Mucosa of gallbladder (tissue), 1 donor: ENCODE measurements at regions not wholly inside any gene's neighbourhood (a gene's known extent, or its start where the extent isn't known, plus 50 kb on each side); places are given as distances from the start of the nearest gene placed in this dataset.
"Not testable (repeated sequence)": the region's sequence is repeated elsewhere in the genome, so short reads cannot be mapped to it uniquely, and the experiment has no call there.

Experiments used
- DNase-seq: peaks from one replicate; pipeline ENCODE4 v3.0.0-alpha.2; 2020; ENCODE audit warnings: low spot score
- donor health status: DM: no; HTN: no; CAD: no.

DNA sequence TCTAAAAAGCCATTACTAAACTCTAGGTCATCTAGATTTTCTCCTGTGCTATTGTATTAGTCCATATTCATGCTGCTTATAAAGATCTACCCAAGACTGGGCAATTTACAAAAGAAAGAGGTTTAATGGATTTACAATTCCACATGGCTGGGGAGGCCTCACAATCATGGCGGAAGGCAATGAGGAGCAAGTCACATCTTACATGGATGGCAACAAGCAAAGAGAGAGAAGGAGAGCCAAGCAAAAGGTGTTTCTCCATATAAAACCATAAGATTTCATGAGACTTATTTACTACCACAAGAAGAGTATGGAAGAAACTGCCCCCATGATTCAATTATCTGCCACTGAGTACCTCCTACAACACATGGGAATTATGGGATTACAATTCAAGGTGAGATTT is 69.6 kb upstream of the CCDC6 start:
- DNase-seq = not testable (repeated sequence)

DNA sequence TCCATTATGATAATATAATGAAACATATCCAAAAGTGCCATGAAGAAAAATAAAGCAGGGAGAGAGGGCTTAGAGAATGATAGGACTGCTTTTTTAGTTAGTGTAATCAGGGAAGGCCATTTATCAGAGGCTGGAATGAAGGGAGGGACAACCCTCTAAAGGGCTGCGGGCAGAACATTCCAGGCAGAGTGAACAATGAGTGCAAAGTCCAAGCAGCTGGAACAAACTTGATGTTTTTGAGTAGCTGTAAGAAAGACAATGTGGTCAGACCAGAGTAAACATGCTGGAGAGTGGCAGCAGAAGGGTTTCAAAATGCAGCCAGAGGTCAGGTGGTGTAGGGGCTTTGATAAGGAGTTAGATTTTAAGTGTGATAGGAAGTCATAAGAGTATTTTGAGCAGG is 65.6 kb upstream of the CCDC6 start:
- peak; percentile 81 for DNase-seq

DNA sequence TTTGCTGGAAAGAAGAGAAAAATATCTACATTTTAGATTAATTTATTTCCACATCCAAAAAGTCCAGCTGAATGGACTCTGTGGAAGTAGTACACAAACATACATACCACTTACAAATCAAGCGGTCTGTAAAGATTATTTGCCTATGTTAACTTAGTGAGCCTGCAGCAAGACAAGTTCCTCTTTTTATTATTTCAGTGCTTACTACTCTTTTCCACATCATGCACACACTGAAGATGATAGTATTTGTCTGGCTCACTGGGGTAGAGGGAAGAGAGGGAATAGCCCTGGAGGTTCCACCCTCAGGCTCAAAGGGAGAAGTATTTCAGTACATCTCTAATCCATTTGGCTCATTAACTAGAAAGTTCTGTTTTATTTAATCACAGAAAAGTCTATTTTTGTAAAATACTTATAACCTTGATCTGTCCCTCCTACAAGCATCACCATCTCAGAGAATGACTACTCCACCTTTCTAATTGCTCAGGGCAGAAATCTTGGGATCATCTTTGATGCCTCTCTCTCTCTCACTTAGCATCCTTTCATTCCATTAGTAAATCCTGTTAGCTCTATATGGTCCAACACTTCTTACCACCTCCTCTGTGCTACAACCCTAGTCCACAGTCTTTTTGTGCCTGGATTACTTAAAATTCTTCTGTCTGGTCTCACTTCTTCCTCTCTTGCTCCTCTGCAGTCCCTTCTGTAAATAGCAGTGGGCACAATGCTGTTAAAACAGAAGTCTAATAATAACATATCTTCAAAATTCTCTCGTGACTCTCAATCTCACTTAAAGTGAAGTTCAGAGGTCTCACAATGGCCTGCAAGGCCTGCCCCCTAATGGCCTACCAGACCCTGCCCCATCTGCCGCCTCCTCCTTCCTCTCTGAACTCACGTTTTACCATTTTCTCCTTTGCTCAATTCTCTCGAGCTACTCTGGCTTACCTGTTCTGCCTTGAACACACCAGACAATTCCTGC is 64.3 kb upstream of the CCDC6 start:
- no peak for DNase-seq

DNA sequence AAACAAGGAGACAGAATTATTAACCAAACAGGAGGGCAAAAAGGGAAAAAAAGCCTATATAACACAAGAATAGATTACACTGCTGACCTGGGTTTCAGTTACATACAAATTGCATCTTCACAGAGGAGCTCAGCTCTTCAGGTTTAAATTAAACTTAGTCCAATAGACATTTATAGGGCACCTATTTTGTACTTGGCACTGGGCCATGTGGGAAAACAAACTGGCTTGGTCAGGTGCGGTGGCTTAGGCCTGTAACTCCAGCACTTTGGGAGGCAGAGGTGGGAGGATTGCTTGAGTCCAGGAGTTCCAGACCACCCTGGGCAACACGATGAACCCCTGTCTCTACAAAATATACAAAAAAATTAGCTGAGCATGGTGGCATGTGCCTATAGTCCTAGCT is 62.3 kb upstream of the CCDC6 start:
- DNase-seq = no peak

DNA sequence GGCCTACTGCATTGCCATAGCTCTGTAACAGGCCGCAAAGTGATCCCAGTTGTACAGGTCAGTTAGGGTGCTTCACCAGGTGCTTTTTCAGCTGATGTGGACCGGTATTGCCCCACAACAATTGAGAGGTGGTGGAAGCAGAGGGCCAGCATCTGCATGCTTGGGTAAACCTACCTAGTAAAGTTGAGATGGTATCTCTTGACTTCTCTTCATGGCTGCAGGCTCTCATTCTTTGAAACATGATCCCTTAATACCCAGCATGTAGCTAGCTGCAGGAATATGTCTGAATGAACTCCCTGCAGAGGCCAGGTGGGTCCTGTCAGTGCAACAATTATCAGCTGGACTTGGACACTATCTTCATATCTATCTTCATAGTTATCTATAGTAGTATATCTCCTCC is 60.7 kb upstream of the CCDC6 start:
- no peak for DNase-seq

DNA sequence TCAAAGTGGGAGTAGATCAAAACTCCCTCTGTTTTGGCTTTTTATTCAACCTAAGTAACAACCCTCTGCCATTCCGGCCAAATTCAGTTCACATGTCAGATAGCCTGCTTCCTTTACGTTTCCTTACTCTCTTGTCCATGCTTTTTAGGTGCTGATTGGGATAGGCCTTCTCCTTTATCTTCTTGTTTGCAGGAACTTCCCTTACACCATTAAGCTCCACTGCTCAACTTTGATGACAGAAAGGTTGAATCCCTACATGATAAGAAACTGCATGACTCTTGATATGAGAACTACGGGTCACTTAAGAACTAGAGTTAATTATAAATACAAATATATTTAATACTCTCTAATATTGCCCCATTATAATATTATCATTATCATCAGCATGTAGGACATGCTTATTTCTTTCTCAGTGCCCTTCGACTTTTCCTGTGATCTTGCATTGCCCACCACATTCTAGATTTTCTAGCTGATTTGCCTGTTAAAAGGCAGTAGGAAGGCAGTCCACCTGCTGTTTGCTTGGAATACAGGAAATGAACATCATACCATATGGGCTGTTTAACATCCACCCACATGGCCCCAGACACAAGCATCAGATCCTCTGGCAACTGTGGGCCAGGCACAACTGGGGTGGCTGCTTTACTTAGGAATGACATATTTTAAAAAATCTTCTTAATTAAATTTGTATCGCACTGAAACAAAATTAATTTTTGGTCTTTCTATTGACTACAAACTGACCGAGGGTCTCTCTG is 59.7 kb upstream of the CCDC6 start:
- no peak for DNase-seq

DNA sequence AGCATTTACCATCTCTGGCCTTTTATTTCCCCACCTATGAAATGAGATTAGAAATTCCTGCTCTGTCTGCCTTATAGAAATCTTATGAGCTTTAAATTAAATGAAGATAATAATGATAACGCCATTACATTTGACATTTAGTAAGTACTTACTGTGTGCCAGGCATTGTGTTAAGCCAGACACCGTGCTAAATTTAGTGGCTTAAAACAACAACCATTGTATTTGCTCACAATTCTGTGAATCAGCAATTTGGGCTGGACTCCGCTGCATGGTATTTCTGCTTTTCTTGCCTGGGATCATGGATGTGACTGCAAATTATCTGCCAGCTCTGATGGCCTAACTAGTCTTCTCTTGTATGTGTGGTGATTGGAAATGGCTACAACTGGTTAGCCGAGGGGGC is 56.4 kb upstream of the CCDC6 start:
- no peak for DNase-seq

DNA sequence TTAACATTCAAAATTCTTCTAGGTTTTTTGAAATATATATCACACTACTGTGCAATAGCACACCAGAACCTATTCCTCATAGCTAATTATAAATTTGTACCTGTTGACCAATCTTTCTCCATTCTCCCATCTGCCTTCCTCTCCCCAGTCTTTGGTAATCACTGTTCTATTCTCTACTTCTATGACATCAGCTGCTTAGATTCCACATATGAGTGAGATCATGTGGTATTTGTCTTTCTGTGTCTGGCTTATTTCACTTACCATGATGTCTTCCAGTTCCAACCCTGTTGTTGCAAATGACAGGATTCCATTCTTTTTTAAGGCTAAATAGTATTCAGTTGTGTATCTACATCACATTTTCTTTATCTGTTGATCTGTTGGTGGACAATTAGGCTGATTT is 54.4 kb upstream of the CCDC6 start:
- no peak for DNase-seq

DNA sequence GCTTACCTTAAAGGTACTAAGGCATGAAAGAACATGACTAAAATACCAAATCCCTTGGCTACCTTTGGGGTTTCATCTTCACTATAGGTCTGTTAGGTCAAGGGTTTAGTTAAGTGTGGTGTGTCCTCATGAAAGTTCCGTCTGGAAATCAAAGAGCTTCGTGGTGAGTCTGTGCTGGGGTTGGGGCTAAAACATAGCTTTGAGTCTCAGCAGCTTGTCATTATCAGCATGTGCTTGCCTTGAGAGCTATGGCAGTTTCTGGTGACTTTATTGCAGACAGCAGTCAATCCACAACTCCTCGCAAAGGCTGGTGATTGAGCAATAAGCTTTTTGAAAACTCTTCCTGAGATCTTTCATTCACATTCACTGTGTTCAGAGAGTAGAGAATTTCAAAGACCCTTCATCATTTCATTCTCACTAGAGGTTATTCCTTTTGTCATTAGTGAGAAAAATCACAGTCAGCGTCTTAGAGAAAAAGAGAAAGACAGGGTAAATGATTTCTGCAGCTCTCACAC is 53.2 kb upstream of the CCDC6 start:
- DNase-seq = no peak

DNA sequence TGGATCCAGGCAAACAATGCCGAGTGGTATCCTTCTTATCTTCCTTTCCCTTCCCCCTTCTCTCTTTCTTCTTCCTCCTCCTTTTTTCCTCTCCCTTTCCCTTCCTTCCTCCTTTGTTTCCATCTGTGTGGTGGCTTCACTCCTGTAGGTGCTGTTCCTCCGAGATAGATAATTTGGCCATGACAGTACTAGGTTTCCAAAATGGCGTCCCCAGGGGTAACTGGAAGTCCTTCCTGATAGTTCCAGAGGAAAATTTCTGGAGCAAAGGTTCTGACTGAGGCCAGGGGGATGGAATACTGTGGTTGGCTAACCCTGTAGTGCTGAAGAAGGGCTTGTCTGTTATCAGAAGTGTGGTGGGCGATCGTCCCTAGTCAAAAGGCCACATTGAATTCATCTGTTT is 52.5 kb upstream of the CCDC6 start:
- no peak for DNase-seq

DNA sequence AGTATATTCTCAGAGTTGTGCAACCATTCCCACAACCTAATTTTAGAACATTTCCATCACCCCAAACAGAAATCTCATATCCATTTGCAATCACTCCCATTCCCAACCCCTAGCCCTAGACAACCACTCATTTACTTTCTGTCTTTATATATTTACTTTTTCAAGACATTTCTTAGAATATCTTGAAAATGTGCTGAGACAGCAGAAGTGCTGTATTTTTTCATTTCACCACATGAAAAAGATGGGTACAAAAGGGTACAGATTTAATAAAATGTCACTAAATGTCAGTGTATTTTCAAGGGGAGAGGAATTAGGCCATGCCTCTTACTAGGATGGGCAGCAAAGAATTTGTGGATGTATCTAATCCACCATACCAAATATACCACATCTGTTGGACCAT is 51.6 kb upstream of the CCDC6 start:
- no peak for DNase-seq
